Ovary (tissue), 3 donors: ENCODE measurements at regions not wholly inside any gene's neighbourhood (a gene's known extent, or its start where the extent isn't known, plus 50 kb on each side); places are given as distances from the start of the nearest gene placed in this dataset.
"Not testable (repeated sequence)": the region's sequence is repeated elsewhere in the genome, so short reads cannot be mapped to it uniquely, and the experiment has no call there.

ENCODE experiments used
- CTCF ChIP-seq, 3 donors: fragments of 450-650 bp in 2 of 3; fragments of 200-600 bp in 1 of 3; IDR thresholded peaks; one replicate each; pipeline versions ENCODE4 v1.5.1 to v1.8.0; 2016 to 2022; ENCODE audit warnings: antibody characterized with exemption in 3 of 3, mild to moderate bottlenecking in 1 of 3
- EP300 ChIP-seq: sonication (generic); formaldehyde crosslinking; IDR thresholded peaks from one replicate; pipeline ENCODE4 v1.6.1; 2017; ENCODE audit warnings: antibody characterized with exemption
- POLR2A ChIP-seq: fragments of 450-650 bp; IDR thresholded peaks from one replicate; pipeline ENCODE4 v1.6.1; 2017; ENCODE audit warnings: antibody characterized with exemption, mild to moderate bottlenecking, moderate library complexity
- donor health status: DM: no; HTN: no; CAD: no.

- TF ChIP-seq POLR2A; CTCF (IDR thresholded peaks at IDR 0.05); EP300: not testable (repeated sequence)
These were observed 4461.2 kb upstream of the TPTE start for GRCh38 chr21:6060054-6060681.
